Endothelial cell of umbilical vein (primary cell): ENCODE measurements at regions not wholly inside any gene's neighbourhood (a gene's known extent, or its start where the extent isn't known, plus 50 kb on each side); places are given as distances from the start of the nearest gene placed in this dataset.

Source experiments
- BruUV-seq: library from RNA; stranded (reverse); fragments of 400-500 nt; replicated peaks from 2 replicates; lab custom pipeline; 2021; lab: Mats Ljungman, UMichigan
- CTCF ChIA-PET: fragments of 300-600, 350-600 bp; sonication (Branson Sonifier 250); formaldehyde crosslinking; loops from one replicate; lab custom pipeline; 2021; ENCODE audit warnings: antibody characterized with exemption, inconsistent platforms; lab: Charles Lee
- POLR2A ChIA-PET: fragments of 300-600, 350-600 bp; sonication (Branson Sonifier 250); formaldehyde crosslinking; loops from one replicate; lab custom pipeline; 2021; ENCODE audit warnings: antibody characterized with exemption, inconsistent platforms; lab: Charles Lee
- DNase-seq: peaks from one replicate; pipeline ENCODE4 v3.0.0-alpha.2; 2011; ENCODE audit warnings: low read depth, low spot score
- FAIRE-seq: peaks from 2 replicates; lab custom pipeline; 2011; peaks lifted over from hg19 to GRCh38; lab: Jason Lieb, UNC
- H2AFZ ChIP-seq: 2 replicates; pipeline ENCODE4 v1.6.0; 2012; ENCODE audit warnings: low read depth, low read length, control low read depth, inconsistent platforms
- H3K27ac ChIP-seq: 2 replicates; pipeline ENCODE4 v1.5.1; 2011; ENCODE audit warnings: low read depth, mild to moderate bottlenecking, control low read depth, low read length, moderate library complexity; ENCODE audit not compliant: insufficient read depth
- H3K27me3 ChIP-seq, 2 experiments: 2 replicates each; pipeline versions ENCODE4 v1.6.0 to v1.6.1; 2011; ENCODE audit warnings: low read length in 2 of 2, mixed read lengths in 1 of 2; ENCODE audit not compliant: control insufficient read depth in 2 of 2, insufficient read depth in 2 of 2
- H3K36me3 ChIP-seq, 2 experiments: 2 replicates in 1 of 2; 3 replicates in 1 of 2; pipeline ENCODE4 v1.5.1; 2011; ENCODE audit warnings: low read length in 2 of 2, mild to moderate bottlenecking in 1 of 2, moderate library complexity in 1 of 2; ENCODE audit not compliant: control insufficient read depth in 2 of 2, insufficient read depth in 2 of 2; ENCODE audit errors: extremely low read depth in 1 of 2
- H3K4me1 ChIP-seq: 3 replicates; pipeline ENCODE4 v1.5.1; 2011; ENCODE audit warnings: mild to moderate bottlenecking, low read length; ENCODE audit not compliant: control insufficient read depth, insufficient read depth; ENCODE audit errors: extremely low read depth
- H3K4me2 ChIP-seq: 2 replicates; pipeline ENCODE4 v1.6.1; 2011; ENCODE audit warnings: low read length, control low read depth, mixed read lengths; ENCODE audit not compliant: insufficient read depth
- H3K4me3 ChIP-seq, 3 experiments: fragments of 200-600 bp in 1 of 3; sonication (generic), shearing (Covaris generic) in 1 of 3; replicated peaks in 1 of 3; 2 replicates each; pipeline ENCODE4 v1.5.1; 2011 to 2016; ENCODE audit warnings: control low read depth in 3 of 3, low read length in 3 of 3, mild to moderate bottlenecking in 2 of 3, inconsistent platforms in 1 of 3, low read depth in 1 of 3, moderate library complexity in 1 of 3; ENCODE audit not compliant: insufficient read depth in 1 of 3
- H3K79me2 ChIP-seq: 2 replicates; pipeline ENCODE4 v1.6.0; 2012; ENCODE audit warnings: low read length, inconsistent platforms; ENCODE audit not compliant: control insufficient read depth, insufficient read depth
- H3K9ac ChIP-seq: replicated peaks from 2 replicates; pipeline ENCODE3; 2011; ENCODE audit warnings: low read length, control low read depth; ENCODE audit not compliant: insufficient read depth; ENCODE audit errors: extremely low read depth
- H3K9me1 ChIP-seq: replicated peaks from 3 replicates; pipeline ENCODE4 v1.6.0; 2011; ENCODE audit warnings: mild to moderate bottlenecking, low read length; ENCODE audit not compliant: control insufficient read depth, insufficient read depth; ENCODE audit errors: extremely low read depth
- H3K9me3 ChIP-seq: replicated peaks from 2 replicates; pipeline ENCODE4 v1.5.1; 2012; ENCODE audit warnings: low read length, inconsistent platforms; ENCODE audit not compliant: control insufficient read depth, insufficient read depth
- H4K20me1 ChIP-seq: replicated peaks from 2 replicates; pipeline ENCODE3; 2011; ENCODE audit warnings: mild to moderate bottlenecking, low read length; ENCODE audit not compliant: control insufficient read depth, insufficient read depth; ENCODE audit errors: extremely low read depth
- EZH2 ChIP-seq: IDR thresholded peaks from 2 replicates; pipeline ENCODE4 v1.6.1; 2012; ENCODE audit warnings: borderline replicate concordance, low read depth, mild to moderate bottlenecking, moderate library complexity, low read length, inconsistent platforms; ENCODE audit not compliant: severe bottlenecking
- FOS ChIP-seq: IDR thresholded peaks from 2 replicates; pipeline ENCODE4 v1.6.1; 2011; ENCODE audit warnings: mild to moderate bottlenecking, low read length, moderate library complexity, borderline replicate concordance; ENCODE audit not compliant: insufficient read depth
- GATA2 ChIP-seq: IDR thresholded peaks from 2 replicates; pipeline ENCODE4 v1.7.0; 2011; ENCODE audit warnings: low read depth, mild to moderate bottlenecking, moderate library complexity, mixed read lengths, low read length; ENCODE audit not compliant: insufficient read length, insufficient read depth
- JUN ChIP-seq: IDR thresholded peaks from 2 replicates; pipeline ENCODE4 v1.6.1; 2011; ENCODE audit warnings: borderline replicate concordance, low read depth; ENCODE audit not compliant: insufficient read length, insufficient read depth
- MYC ChIP-seq: IDR thresholded peaks from one replicate; pipeline ENCODE4 v1.6.1; 2011; ENCODE audit warnings: mild to moderate bottlenecking, low read depth, low read length
- POLR2A ChIP-seq: IDR thresholded peaks from 2 replicates; pipeline ENCODE4 v1.6.1; 2012; ENCODE audit warnings: low read depth, mild to moderate bottlenecking, control low read depth, low read length
- POLR2AphosphoS5 ChIP-seq: IDR thresholded peaks from 2 replicates; pipeline ENCODE4 v1.6.1; 2012; ENCODE audit warnings: low read depth, mild to moderate bottlenecking, control low read depth, low read length, moderate library complexity; ENCODE audit not compliant: insufficient read depth
- dilution Hi-C: fragments of 300-500 bp; cut with MboI; formaldehyde crosslinking; loops from one replicate; pipeline ENCODE4 v1.15.0; 2019; ENCODE audit warnings: low sequenced_read_pairs; ENCODE audit not compliant: extremely low pct_ligation_motif_present
- intact Hi-C: fragments of 100-400 bp; cut with micrococcal nuclease; formaldehyde crosslinking; loops from one replicate; pipeline ENCODE4 v1.10.0; 2022
- TF ChIP-seq, protein P1 (sequence below), 2 donors: IDR thresholded peaks; 1 replicate in 1 of 2; 2 replicates in 1 of 2; pipeline ENCODE4 v1.5.1; 2011; ENCODE audit warnings: low read length in 2 of 2, mild to moderate bottlenecking in 2 of 2, moderate library complexity in 2 of 2, control low read depth in 1 of 2, inconsistent platforms in 1 of 2, low read depth in 1 of 2; ENCODE audit not compliant: insufficient read depth in 1 of 2; ENCODE audit errors: extremely low read depth in 1 of 2
- TF ChIP-seq, protein P2 (sequence below): IDR thresholded peaks from 2 replicates; pipeline ENCODE4 v1.6.1; 2011; ENCODE audit not compliant: insufficient read depth, insufficient read length

DNA sequence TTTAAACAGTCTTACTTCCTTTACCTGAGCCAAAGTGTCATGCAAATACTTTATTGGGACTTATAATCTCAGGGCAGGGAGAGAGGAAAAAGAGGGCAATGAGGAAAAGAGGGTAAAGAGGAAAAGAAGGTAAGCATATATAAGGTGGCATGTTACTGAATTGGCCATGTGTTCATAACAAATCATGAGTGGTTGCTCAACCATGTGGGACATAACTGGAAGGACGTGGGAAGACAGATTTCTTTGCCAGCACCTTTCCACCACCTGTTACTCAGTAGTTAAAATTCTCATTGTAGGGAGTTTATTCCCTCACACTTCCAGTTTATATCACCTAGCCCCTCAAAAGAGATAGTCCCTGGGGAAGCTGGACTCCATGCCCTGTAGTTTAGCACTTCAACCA lies 54.7 kb upstream of the TPRG1 start:
- Histone ChIP-seq H3K9ac (no peak overlapping the region), H4K20me1 (no peaks in the 10 kb centered on the region), H3K79me2 (no peaks in the 10 kb centered on the region), H3K4me2 (no peak overlapping the region), H2AFZ (no peak overlapping the region), H3K9me3 (no peaks in the 10 kb centered on the region), H3K27ac (no peak overlapping the region), H3K27me3 (no peaks in the 10 kb centered on the region), H3K36me3 (no peaks in the 10 kb centered on the region), H3K9me1 (no peaks in the 10 kb centered on the region), H3K4me3 (no peak overlapping the region), H3K4me1 (no peaks in the 10 kb centered on the region)
- no peak for DNase-seq
- POLR2A ChIA-PET: no interaction called here
- BruUV-seq: no TSS peak
- TF ChIP-seq JUN: no peak
- no peak for TF ChIP-seq MYC
- TF ChIP-seq POLR2A: no peak
- TF ChIP-seq, protein P1, sequence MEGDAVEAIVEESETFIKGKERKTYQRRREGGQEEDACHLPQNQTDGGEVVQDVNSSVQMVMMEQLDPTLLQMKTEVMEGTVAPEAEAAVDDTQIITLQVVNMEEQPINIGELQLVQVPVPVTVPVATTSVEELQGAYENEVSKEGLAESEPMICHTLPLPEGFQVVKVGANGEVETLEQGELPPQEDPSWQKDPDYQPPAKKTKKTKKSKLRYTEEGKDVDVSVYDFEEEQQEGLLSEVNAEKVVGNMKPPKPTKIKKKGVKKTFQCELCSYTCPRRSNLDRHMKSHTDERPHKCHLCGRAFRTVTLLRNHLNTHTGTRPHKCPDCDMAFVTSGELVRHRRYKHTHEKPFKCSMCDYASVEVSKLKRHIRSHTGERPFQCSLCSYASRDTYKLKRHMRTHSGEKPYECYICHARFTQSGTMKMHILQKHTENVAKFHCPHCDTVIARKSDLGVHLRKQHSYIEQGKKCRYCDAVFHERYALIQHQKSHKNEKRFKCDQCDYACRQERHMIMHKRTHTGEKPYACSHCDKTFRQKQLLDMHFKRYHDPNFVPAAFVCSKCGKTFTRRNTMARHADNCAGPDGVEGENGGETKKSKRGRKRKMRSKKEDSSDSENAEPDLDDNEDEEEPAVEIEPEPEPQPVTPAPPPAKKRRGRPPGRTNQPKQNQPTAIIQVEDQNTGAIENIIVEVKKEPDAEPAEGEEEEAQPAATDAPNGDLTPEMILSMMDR (IDR thresholded peaks at IDR 0.05; ENCODE audit: extremely low read depth in 1 of 2, insufficient read depth in 1 of 2, low read depth in 1 of 2, low read length in 2 of 2): no peak
- TF ChIP-seq FOS: no peak
- TF ChIP-seq, protein P2, sequence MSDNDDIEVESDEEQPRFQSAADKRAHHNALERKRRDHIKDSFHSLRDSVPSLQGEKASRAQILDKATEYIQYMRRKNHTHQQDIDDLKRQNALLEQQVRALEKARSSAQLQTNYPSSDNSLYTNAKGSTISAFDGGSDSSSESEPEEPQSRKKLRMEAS: no peak
- TF ChIP-seq GATA2: no peak
- no peak for TF ChIP-seq EZH2
- no peak for TF ChIP-seq POLR2AphosphoS5
- dilution Hi-C loops: no loop called here
- FAIRE-seq: no peak
- intact Hi-C loops: no loop called here
- CTCF ChIA-PET: no interaction called here
